Parathyroid adenoma (tissue), 2 donors: ENCODE measurements at regions not wholly inside any gene's neighbourhood (a gene's known extent, or its start where the extent isn't known, plus 50 kb on each side); places are given as distances from the start of the nearest gene placed in this dataset.

ENCODE experiments used
- H2AFZ ChIP-seq: fragments of 300-600 bp; sonication (generic); one replicate; pipeline ENCODE4 v1.7.0; 2017; ENCODE audit warnings: antibody characterized with exemption, mild to moderate bottlenecking
- H3K27ac ChIP-seq: fragments of 300-600 bp; sonication (generic); one replicate; pipeline ENCODE4 v1.7.0; 2017
- H3K27me3 ChIP-seq: fragments of 300-600 bp; sonication (generic); one replicate; pipeline ENCODE4 v1.7.0; 2017; ENCODE audit warnings: low read length; ENCODE audit not compliant: control insufficient read depth, insufficient read depth
- H3K36me3 ChIP-seq: fragments of 300-600 bp; sonication (generic); one replicate; pipeline ENCODE4 v1.7.0; 2017; ENCODE audit warnings: low read length; ENCODE audit not compliant: control insufficient read depth, insufficient read depth
- H3K4me1 ChIP-seq: fragments of 300-600 bp; sonication (generic); one replicate; pipeline ENCODE4 v1.7.0; 2017; ENCODE audit warnings: control low read depth
- H3K4me2 ChIP-seq: fragments of 300-600 bp; sonication (generic); one replicate; pipeline ENCODE4 v1.7.0; 2017; ENCODE audit warnings: low read length
- H3K4me3 ChIP-seq: fragments of 300-600 bp; sonication (generic); one replicate; pipeline ENCODE4 v1.7.0; 2017; ENCODE audit warnings: low read depth, low read length
- H3K79me2 ChIP-seq: fragments of 300-600 bp; sonication (generic); one replicate; pipeline ENCODE4 v1.7.0; 2017; ENCODE audit warnings: control low read depth
- H3K9ac ChIP-seq: fragments of 300-600 bp; sonication (generic); one replicate; pipeline ENCODE4 v1.7.0; 2017; ENCODE audit warnings: mild to moderate bottlenecking
- H3K9me3 ChIP-seq: fragments of 300-600 bp; sonication (generic); one replicate; pipeline ENCODE4 v1.7.0; 2017; ENCODE audit warnings: low read length; ENCODE audit not compliant: control insufficient read depth
- CTCF ChIP-seq: fragments of 300-600 bp; sonication (generic); IDR thresholded peaks from one replicate; pipeline ENCODE4 v1.7.0; 2017; ENCODE audit warnings: antibody characterized with exemption, mild to moderate bottlenecking
- donor health status: primary hyperparathyroidism.

- Histone ChIP-seq H3K4me3 (no peak overlapping the region), H3K9me3 (no peaks in the 10 kb centered on the region), H3K4me1 (no peaks in the 10 kb centered on the region), H3K36me3 (no peaks in the 10 kb centered on the region), H3K27ac (no peak overlapping the region), H3K9ac (no peak overlapping the region), H2AFZ (no peak overlapping the region), H3K4me2 (no peak overlapping the region), H3K27me3 (no peaks in the 10 kb centered on the region), H3K79me2 (no peaks in the 10 kb centered on the region)
- no peak for TF ChIP-seq CTCF
Observed at GRCh38 chr16:59180083-59180476, 446.0 kb upstream of the GOT2 start.

DNA sequence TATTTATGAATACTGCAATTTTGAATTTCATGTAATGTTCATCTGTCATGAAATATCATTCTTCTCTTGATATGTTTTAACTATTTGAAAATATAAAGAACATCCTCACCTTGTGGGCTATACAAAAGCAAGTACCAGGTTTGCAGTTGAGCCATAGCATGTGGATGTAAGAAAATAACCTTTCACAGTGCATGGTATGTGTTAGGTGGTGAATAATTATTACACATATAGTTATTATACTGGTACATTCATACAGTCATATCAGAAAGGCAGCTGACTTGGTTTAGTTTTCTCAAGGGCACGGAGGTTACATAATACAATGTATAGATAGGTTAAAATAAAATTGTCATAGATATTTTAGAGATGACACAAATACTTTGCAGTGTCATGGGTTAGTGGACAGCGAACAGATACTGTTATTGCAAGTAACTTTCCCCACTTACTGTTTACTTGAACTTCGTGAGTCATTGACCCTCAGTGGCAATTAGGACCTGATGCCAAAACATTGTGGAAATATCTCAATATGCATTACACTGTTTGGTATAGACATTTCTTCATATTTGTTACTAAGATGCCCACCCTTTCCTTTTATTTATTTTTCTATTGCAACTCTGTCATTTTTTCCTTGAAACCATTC lies 445.4 kb upstream of the GOT2 start:
- Histone ChIP-seq H3K27me3 (no peaks in the 10 kb centered on the region), H3K9ac (no peak overlapping the region), H3K4me1 (no peaks in the 10 kb centered on the region), H3K4me3 (no peak overlapping the region), H3K9me3 (no peaks in the 10 kb centered on the region), H2AFZ (no peak overlapping the region), H3K79me2 (no peaks in the 10 kb centered on the region), H3K4me2 (no peak overlapping the region), H3K36me3 (no peaks in the 10 kb centered on the region), H3K27ac (no peak overlapping the region)
- TF ChIP-seq CTCF = no peak

DNA sequence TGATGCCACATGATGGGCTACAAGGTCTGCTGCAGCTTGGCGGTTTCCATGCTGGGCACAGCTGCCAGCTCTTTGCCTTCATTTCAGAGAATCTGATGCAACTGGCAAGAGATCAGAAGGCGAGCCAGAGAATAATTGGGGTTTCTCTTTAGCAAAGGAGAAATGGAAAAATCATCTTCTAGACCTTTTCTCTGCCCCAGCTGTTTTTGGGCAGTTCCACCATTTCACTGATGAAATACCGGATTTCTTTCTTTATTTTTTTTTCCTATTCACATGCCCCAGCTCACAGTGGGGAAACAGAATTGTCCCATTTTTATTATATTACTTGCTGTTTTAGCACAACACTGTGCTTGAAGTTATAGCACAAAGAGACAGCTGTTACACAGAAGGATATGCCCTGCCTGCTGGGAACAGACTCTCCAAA lies 439.3 kb upstream of the GOT2 start:
- Histone ChIP-seq H3K4me3 (no peak overlapping the region), H3K9me3 (no peaks in the 10 kb centered on the region), H3K79me2 (no peaks in the 10 kb centered on the region), H3K36me3 (no peaks in the 10 kb centered on the region), H3K4me2 (no peak overlapping the region), H2AFZ (no peak overlapping the region), H3K27me3 (no peaks in the 10 kb centered on the region), H3K4me1 (no peaks in the 10 kb centered on the region), H3K27ac (no peak overlapping the region), H3K9ac (no peak overlapping the region)
- no peak for TF ChIP-seq CTCF

DNA sequence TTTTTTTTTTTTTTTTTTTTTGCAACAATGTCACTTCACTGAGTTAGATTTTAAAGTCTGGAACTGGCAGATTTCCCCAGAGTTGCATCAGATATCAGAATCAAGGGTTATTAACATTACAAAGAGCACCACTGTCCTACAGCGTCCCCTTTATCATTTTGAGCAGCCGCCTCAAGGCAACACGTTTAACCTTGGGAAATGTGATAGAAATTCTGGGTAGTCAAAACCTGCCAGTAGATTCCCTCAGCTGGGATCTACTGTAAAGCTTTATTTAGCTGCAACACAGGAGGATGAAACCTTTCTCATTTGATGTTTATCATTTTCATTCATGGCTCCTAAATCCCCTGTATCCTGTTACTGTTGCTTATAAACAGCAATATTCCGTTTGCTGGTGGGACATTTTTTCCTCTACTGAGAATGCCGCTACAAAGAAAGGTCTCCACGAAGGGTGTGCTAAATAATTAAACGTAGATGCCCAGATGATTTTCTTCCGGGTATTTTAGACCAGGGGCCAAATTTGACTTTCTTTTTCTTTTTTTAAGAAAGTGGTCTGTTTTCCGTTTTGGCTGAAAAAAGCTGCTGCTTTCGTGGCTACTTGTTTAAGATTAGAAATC lies 436.1 kb upstream of the GOT2 start:
- H2AFZ ChIP-seq = no peak overlapping the region
- no peaks in the 10 kb centered on the region for H3K27me3 ChIP-seq
- no peak overlapping the region for H3K9ac ChIP-seq
- TF ChIP-seq CTCF = no peak
- no peaks in the 10 kb centered on the region for H3K36me3 ChIP-seq
- no peaks in the 10 kb centered on the region for H3K4me1 ChIP-seq
- no peak overlapping the region for H3K4me3 ChIP-seq
- no peaks in the 10 kb centered on the region for H3K9me3 ChIP-seq
- H3K4me2 ChIP-seq = no peak overlapping the region
- no peaks in the 10 kb centered on the region for H3K79me2 ChIP-seq
- no peak overlapping the region for H3K27ac ChIP-seq

GRCh38 chr16:59169168-59169567 lies 435.1 kb upstream of the GOT2 start:
- no peaks in the 10 kb centered on the region for H3K9me3 ChIP-seq
- H3K4me3 ChIP-seq = no peak overlapping the region
- TF ChIP-seq CTCF = no peak
- H3K4me2 ChIP-seq = no peak overlapping the region
- H3K79me2 ChIP-seq = no peaks in the 10 kb centered on the region
- no peak overlapping the region for H3K27ac ChIP-seq
- H3K4me1 ChIP-seq = no peaks in the 10 kb centered on the region
- no peak overlapping the region for H3K9ac ChIP-seq
- H2AFZ ChIP-seq = no peak overlapping the region
- H3K36me3 ChIP-seq = no peaks in the 10 kb centered on the region
- H3K27me3 ChIP-seq = no peaks in the 10 kb centered on the region
